GM18951 (cell line): ENCODE measurements at regions not wholly inside any gene's neighbourhood (a gene's known extent, or its start where the extent isn't known, plus 50 kb on each side); places are given as distances from the start of the nearest gene placed in this dataset.
"Not testable (repeated sequence)": the region's sequence is repeated elsewhere in the genome, so short reads cannot be mapped to it uniquely, and the experiment has no call there.

Source experiments
- POLR2A ChIP-seq: IDR thresholded peaks from 4 replicates; pipeline ENCODE4 v1.6.1; 2011; ENCODE audit warnings: mild to moderate bottlenecking; ENCODE audit not compliant: insufficient read length, insufficient read depth; ENCODE audit errors: extremely low read depth
- in situ Hi-C: fragments of 300-500 bp; cut with MboI; formaldehyde crosslinking; loops from one replicate; pipeline ENCODE4 v1.12.0; 2022; ENCODE audit warnings: low sequenced_read_pairs, mixed read lengths, inconsistent platforms; ENCODE audit not compliant: unreplicated experiment

DNA sequence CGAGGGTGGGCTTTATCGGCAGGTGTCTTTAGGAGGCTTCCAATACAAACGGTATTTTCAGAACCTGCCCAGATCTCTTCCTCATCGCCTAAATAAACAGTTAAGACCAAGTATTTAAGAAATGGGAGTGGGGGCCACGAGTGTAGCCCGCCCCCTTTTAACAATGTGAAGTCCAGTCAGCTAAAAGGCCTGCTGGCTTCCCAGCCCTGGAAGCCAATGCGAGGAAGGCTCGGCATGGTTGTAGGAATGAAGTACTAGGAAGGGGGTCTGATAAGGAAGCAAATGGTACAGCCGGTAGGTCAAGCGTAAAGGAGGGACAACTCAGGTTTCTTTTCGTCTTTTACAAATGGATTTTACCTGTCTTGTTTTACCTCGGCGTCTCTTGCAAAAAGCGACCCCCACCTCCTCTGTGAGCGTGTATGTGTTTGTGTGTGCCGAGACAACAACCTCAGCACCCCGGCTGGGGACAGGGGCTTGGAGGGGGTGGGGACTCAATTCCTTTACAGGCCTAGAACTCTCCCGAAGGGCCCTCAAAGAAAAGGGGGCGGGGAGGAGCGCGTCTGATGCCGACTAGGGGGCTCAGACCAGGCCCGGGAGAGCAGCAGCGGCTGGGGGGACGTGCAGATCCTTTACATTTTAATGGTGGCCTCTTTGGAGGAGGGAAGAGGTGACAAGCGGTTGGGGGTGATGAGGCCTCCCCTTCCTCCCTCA, 147.6 kb downstream of the GPR85 start:
- in situ Hi-C loops = no loop called here
- no peak for TF ChIP-seq POLR2A

DNA sequence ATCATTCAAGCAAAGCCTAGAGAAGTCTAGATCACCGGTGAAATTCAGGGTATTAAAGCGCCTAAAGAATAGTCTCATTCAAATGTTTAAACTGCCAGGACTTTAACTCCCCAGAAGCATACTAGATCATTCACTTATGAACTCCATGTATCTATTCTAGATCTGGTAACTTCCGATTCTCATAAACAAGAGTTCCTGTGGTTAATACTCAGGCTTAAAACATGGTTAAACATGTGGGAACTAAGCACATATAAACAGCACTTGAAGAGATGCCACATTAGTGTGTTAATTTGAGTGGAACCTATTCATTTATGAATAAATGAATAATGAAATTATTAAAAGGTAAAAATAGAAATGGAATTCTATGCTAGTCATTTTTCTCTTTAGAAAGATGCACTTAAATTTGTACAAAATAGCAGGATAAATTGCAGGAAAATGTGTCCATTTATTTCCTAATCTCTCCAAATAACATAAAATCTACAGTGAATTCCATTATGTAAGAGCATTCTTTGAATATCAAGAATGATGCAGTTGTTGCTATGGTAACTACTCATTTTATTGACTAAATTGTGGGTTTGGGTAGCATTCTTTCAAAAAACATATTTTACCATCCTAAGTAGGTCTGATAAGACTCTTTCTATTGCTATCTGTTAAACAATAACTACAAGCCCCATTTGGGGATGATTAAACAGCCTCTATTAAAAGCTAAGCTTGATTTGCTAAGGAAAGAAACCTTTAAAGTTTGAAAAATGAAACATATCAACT, 147.6 kb upstream of the TMEM168 start:
- in situ Hi-C loops = no loop called here
- TF ChIP-seq POLR2A = no peak

DNA sequence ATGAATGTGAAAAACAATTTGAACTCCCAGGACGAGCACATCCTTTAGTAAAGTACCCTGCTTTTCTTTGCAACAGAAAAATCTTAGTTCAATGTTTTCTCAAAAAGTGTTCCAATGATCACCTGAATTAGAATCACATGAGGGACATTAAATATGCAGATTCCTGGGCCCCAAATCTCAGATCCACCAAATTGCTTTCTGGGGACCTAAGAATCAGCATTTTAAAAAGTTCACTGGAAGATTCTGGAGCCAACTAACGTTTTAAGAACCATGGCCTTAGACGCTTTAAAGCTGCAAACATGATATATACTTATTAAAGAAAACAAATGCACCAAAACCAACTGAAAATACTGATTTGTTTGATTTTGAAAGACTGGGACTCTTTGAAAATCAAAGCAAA, 143.4 kb upstream of the TMEM168 start:
- no peak for TF ChIP-seq POLR2A
- in situ Hi-C loops = no loop called here

DNA sequence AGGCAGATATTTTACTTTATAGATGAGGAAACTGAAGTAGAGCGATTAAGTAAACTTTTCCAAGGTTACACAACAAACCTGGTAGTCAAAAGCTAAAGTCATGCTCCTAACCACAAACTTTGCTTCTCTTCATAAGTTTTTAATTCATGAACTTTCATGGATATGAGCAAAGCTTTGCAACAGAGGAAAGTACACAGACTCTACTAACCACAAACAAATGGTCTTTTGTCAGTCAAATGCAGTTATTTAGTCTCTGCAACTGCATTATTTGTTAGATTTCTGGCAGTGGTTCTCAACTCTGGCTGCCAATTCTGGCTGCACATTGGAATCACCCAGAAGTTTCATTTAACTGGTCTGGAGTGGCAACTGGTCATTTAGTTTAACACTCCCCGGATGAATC, 140.6 kb upstream of the TMEM168 start:
- TF ChIP-seq POLR2A = no peak
- in situ Hi-C loops = no loop called here

DNA sequence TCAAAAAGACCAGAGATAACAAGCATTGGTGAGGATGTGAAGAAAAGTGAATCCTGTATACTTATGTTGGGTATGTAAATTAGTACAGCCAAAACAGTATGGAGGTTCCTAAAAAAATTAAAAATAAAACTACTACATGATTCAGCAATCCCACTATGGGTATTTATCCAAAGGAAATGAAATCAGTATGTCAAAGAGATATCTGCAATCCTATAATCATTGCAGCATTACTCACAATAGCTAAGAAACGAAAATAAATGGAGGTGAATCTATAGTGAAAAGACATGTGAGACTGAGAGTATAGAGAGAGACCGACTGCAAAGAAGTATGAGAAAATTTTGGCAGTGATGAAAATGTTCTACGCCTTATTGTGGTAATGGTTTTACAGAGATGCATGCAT, 139.2 kb upstream of the TMEM168 start:
- in situ Hi-C loops = no loop called here

DNA sequence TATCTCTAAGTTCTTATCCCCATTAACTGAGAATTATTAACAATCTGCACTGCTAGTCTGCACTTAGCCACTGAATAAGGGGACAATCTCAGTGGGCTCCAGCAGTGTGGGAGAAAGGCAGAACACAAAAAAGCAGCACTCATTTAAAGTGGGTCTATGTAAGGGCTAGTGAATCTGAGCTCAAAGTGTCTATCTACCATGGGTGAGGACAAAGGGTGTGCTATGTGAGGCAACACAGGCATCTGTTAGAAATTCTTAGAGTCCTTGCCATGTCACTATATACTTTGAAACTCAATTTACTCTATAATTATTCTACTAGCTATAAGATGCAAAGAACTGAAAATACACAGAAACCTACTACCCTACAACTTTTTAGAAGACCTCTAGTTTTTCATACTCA, 135.8 kb upstream of the TMEM168 start:
- in situ Hi-C loops = no loop called here
- no peak for TF ChIP-seq POLR2A

More for the DNA sequence above, 139.2 kb upstream of the TMEM168 start:
- TF ChIP-seq POLR2A = no peak

DNA sequence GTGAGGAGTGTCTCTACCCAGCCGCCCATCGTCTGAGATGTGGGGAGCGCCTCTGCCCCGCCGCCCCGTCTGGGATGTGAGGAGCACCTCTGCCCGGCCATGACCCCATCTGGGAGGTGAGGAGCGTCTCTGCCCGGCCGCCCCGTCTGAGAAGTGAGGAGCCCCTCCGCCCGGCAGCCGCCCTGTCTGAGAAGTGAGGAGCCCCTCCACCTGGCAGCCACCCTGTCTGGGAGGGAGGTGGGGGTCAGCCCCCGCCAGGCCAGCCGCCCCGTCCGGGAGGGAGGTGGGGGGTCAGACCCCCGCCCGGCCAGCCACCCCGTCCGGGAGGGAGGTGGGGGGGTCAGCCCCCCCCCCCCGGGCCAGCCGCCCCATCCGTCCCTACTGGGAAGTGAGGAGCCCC, 132.4 kb upstream of the TMEM168 start:
- in situ Hi-C loops = not testable (repeated sequence)

DNA sequence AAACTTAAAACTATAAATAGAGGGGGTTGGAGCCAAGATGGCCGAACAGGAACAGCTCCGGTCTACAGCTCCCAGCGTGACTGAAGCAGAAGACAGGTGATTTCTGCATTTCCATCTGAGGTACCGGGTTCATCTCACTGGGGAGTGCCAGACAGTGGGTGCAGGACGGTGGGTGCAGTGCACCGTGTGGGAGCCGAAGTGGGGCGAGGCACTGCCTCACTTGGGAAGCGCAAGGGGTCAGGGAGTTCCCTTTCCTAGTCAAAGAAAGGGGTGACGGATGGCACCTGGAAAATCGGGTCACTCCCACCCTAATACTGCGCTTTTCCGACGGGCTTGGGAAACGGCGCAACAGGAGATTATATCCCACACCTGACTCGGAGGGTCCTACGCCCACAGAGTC, 126.2 kb upstream of the TMEM168 start:
- in situ Hi-C loops = not testable (repeated sequence)

DNA sequence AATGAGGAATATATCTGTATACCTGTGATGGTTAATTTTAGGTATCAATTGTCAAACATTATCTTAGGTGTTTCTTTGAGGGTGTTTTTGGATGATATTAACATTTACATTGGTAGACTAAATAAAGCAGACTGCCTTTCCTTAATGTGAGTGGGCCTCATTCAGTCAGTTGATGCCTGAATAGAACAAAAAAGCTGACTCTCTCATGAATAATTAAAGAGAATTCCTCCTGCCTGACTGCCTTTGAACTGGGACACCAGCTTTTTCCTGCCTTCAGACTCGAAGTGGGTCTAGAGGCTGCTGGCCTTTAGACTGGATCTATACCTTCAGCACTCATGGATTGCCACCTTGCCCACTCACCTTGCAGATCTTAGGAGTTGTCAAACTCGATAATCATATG, 117.9 kb upstream of the TMEM168 start:
- in situ Hi-C loops = no loop called here
- no peak for TF ChIP-seq POLR2A

DNA sequence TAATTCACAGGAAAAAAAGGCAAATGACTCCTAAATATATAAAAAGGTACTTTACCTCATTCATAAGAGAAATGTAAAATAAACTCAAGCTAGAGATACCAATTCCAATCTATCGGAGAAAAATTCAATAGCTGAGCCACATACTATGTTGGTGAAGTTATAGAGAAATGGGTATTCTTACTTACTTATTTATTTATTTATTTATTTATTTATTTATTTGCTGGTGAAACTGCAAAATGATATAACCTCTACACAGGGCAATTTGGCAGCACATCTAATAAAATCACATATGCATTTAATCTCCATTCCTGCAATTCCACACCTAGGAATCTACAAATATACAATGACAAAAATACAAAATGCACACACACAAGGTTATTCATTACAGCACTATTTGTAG, 117.5 kb upstream of the TMEM168 start:
- TF ChIP-seq POLR2A = no peak
- in situ Hi-C loops = no loop called here

DNA sequence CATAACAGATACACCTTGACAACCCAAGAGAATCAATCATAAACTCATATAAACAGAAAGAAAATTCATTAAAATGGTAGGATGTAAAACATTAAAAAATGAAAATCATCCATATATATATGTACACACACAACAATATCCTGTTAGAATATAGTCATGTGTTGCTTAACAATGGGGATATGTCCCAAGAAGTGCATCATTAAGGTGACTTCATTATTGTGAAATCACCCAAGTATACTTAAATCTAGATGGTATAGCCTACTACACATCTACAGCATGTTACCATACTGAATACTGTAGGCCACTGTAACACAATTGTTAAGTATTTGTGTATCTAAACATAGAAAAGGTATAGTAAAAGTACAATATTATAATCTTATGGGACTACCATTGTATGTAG, 115.8 kb upstream of the TMEM168 start:
- TF ChIP-seq POLR2A = no peak

DNA sequence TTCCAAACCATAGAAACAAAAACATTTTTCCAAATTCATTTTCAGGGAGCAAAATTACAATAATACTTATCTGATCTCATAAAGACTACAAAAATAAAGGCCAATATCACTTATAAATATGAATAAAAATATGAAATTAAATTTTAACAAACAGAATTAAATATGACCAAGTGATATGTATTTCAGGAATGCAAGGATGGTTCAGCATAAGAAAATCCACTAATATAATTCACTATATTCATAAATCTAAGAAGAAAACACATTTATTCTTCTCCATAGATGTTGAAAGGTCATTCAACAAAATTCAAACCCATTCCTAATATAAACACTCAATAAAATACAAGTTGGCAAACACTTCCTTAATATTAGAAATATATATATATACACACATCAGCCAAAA, 115.2 kb upstream of the TMEM168 start:
- in situ Hi-C loops = no loop called here
- no peak for TF ChIP-seq POLR2A

More for the DNA sequence above, 115.8 kb upstream of the TMEM168 start:
- in situ Hi-C loops = no loop called here

DNA sequence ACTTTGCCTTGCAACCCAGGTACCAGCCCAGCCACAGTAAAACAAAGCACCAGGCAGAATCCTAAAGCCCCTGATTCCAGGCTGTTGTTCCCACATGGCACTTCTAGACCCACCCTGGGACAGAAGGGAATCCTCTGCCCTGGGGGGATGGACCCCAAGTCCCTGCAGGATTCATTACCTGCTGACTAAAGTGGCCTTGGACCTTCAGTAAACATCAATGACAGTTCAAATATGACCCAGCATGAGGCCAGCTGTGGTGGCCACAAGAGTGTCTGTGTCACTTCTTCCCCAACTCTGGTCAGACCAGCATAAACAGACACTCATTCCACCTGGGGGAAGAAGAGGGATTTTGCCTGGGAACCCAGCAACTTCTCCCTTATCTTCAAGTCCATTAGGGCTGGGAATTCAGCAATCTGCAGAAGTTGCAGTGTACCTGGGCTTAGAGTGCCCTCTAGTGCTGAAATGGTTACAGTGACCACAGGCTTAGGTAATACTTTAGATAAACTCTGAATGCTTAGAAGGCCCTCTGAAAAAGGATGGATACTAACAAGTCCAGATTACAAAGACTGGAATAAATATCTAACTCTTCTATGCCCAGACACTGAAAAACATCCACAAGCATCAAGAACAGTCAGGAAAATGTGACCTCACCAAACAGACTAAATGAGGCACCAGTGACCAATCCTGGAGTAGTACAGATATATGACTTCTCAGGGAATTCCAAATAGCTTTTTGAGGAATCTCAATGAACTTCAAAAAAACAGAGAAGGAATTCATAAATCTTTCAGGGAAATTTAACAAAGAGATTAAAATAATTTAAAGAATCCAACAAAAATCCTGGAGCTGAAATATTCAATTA, 108.5 kb upstream of the TMEM168 start:
- in situ Hi-C loops = loop anchor here (10.0 kb wide), 1 partner anchor 344 kb away; no protein-coding TSS in a partner anchor

More for the DNA sequence above, 108.5 kb upstream of the TMEM168 start:
- no peak for TF ChIP-seq POLR2A
